GM21526 (cell line): ENCODE measurements at regions not wholly inside any gene's neighbourhood (a gene's known extent, or its start where the extent isn't known, plus 50 kb on each side); places are given as distances from the start of the nearest gene placed in this dataset.
"Not testable (repeated sequence)": the region's sequence is repeated elsewhere in the genome, so short reads cannot be mapped to it uniquely, and the experiment has no call there.

ENCODE experiments used
- ATAC-seq: cut with Tn5 transposase; IDR thresholded peaks from one replicate; pipeline ENCODE4 v1.9.1; 2021; ENCODE audit warnings: moderate library complexity; ENCODE audit not compliant: unreplicated experiment, low FRiP score

GRCh38 chrX:139077281-139078250 lies 366.0 kb upstream of the FGF13 start:
- ATAC-seq: no peak

- ATAC-seq: no peak
Observed at GRCh38 chrX:139063364-139063763, 351.8 kb upstream of the FGF13 start.

DNA sequence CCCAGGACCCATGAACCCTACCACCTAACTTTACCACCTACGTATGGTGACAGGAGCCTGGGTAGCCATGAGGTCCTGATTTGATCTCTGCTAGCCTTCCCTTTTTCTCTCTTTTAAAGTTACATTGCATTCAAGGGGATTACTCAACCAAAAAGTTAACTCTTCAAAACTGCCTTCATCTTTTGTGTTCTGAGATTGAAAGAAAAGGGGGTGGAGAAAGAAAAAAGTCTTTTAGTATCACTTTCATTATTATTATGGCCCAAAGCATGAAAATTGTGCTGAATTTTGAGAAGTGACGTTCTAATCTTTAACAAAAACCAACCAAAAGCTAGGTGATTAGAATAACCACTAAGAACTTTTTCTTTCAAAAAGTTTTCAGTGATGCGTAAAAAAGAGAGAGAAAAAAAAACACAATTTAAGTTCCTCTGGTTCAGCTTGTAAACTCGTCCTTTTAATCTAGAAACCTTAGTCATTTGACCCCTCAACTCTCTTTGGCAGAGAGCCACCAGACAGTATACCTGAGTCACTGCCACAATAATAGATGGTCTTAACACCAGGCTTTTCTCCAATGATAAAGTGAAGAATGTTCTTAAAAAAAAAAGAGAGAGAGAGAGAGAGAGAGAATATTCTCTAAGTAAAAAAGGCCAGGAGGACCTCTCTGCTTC lies 347.4 kb upstream of the FGF13 start:
- no peak for ATAC-seq

- ATAC-seq: no peak
Observed at GRCh38 chrX:139052461-139052860, 340.9 kb upstream of the FGF13 start.

DNA sequence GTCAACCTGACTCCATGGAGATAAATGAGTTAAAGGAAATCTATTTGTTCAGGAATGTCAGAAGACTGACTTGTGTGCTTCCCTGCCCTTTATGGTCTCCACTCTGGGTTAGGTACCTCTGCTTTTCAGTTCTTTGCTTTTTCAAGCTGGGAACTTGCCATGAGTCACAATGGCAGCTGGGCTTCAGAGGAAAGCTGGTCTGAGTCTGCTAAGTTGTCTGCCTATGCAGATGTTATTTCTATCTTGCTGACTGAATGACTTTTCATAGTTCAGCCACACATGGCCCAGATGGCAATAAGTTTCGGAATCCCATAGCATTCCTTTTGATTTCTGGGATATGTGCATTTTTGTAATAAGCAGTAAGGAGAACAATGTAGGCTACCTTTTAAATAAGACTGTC lies 337.9 kb upstream of the FGF13 start:
- ATAC-seq: no peak

GRCh38 chrX:139044680-139045079 lies 333.2 kb upstream of the FGF13 start:
- ATAC-seq: no peak

DNA sequence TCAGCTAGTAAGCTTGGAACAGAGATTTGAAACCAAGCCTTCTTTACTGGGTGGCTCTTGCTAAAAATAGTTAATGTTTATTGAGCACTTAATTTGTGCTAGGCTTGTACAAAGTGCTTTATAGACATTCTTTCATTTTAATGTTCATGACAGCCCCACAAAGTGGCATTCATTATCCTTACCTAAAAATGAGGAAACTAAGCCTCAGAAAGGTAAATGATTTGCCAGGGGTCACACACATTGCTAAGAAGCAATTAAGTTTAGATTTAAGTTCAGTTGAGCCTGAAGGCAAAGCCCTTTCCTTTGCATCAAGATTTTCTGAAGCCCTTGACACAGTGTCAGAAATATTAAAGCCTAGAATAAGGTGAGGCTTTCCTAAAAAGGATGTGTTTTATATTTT lies 327.5 kb upstream of the FGF13 start:
- ATAC-seq: no peak

DNA sequence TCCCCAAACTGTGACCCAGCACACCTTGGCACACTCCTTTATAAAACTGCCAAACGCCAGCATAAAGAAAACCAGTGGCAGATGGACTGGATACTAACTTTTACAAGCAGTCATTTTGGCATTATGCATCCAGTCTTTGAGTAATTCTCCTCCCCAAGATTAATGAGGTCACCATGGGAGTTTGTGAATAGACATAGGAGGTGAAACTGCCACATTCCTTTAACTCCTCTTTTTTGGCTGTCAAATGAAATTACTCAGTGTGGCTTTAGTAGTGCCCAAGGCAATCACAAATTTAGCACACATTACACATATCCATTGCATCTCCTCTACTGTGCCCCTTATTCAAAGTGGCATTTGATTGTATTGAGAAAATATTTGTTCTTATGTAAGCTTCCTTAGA lies 315.3 kb upstream of the FGF13 start:
- ATAC-seq: no peak

- no peak for ATAC-seq
Observed at GRCh38 chrX:139026406-139026805, 314.9 kb upstream of the FGF13 start.

DNA sequence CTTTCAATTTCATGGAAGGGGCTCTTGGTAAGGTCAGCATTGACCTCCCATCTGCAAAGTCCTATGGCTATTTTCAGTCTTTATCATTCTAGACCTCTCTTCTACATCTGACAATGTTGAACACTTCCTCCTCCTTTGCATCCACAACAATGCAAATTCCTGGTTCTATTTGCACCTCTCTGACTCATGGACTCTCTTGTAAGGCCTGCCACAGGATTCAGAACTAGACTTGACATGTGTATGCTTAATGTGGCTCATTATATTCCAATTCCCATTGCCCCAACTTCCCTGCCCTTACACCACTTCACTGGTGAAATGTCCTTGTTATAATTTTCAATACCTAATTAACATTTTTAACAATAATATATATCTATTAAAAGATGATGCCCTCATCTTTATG lies 314.3 kb upstream of the FGF13 start:
- no peak for ATAC-seq

GRCh38 chrX:139023531-139023930 lies 312.0 kb upstream of the FGF13 start:
- ATAC-seq: no peak

DNA sequence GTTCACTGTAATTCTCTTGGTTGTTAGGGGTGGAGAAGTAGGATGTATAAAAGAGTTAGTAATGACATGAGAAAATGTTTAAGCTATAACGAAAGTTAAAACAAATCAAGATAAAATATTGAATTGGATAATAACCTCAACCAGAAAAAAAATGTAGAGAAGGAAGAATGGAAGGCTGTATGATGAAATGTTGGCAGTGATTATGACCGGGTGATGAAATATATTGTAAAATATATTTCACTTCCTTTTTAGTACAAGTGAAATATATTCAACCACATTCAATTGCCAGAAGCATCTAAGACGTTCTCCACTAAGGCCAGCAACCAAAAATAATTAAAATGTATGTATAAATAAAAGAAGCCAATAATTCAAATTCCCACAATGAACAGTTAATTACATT lies 309.3 kb upstream of the FGF13 start:
- ATAC-seq: no peak

DNA sequence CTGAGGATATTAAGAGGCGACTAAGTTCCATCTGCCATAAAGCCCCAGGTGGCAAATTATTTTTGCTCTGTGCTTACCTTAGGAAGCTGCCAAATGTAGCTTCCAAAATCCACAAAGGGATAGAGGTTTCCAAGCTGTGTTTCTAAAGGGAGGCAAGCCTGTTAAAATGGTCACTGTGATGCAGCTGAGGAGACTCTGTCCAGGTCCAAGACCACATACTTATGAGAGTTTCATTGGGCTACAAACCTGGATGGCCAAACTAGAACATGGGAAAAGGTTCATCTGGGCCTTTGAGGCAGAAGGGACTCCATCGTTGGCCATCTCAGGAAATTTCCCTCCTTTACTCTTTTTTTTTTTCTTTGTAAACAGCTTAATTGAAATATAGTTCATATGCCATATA lies 306.9 kb upstream of the FGF13 start:
- ATAC-seq: no peak

DNA sequence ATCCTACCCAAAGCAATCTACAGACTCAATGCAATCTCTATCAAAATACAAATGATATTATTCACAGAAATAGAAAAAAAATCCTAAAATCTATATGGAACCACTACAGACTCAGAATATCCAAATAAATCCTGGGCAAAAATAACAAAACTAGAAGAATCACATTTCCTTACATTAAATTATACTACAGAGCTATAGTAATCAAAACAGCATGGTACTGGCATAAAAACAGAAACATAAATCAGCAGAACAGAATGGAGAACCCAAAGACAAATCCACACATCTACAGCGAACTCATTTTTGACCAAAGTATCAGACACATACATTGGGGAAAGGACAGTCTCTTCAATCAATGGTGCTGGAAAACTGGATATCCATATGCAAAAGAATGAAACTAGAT lies 304.1 kb upstream of the FGF13 start:
- no peak for ATAC-seq

- no peak for ATAC-seq
Observed at GRCh38 chrX:139008185-139008584, 296.7 kb upstream of the FGF13 start.

DNA sequence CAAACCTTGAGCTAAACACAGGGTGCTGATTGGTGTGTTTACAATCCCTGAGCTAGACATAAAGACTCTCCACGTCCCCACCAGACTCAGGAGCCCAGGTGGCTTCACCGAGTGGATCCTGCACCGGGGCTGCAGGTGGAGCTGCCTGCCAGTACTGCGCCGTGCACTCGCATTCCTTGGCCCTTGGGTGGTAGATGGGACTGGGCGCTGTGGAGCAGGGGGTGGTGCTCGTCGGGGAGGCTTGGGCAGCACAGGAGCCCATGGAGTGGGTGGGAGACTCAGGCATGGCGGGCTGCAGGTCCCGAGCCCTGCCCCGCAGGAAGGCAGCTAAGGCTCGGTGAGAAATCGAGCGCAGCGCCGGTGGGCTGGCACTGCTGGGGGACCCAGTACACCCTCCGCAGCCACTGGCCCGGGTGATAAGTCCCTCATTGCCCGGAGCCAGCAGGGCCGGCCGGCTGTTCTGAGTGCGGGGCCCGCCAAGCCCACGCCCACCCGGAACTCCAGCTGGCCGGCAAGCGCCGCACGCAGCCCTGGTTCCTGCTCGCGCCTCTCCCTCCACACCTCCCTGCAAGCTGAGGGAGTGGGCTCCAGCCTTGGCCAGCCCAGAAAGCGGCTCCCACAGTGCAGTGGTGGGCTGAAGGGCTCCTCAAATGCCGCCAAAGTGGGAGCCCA lies 292.5 kb upstream of the FGF13 start:
- ATAC-seq: not testable (repeated sequence)

- no peak for ATAC-seq
Observed at GRCh38 chrX:139002319-139002718, 290.8 kb upstream of the FGF13 start.

- no peak for ATAC-seq
Observed at GRCh38 chrX:138996268-138996667, 284.8 kb upstream of the FGF13 start.

DNA sequence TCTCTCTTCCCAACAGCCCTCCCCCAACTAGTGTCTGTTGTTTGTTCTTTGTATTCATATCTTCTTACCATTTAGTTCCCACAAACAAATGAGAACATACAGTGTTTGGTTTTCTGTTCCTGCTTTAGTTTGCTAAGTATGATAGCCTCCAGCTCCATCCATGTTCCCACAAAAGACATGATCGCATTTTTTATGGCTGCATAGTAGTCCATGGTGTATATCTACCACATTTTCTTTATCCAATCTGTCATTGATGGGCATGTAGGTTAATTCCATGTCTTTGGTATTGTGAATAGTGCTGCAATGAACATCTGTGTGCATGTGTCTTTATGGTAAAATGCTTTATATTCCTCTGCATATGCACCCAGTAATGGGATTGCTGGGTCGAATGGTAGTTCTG lies 283.9 kb upstream of the FGF13 start:
- ATAC-seq: no peak

DNA sequence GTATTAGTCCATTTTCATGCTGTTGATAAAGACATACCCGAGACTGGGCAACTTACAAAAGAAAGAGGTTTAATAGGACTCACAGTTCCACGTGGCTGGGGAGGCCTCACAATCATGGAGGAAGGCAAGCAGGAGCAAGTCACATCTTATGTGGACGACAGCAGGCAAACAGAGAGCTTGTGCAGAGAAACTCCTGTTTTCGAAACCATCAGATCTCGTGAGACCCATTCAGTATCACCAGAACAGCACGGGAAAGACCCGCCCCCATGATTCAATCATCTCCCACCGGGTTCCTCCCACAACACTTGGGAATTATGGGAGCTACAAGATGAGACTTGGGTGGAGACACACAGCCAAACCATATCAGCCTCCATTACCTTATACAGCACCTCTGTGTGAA lies 278.9 kb upstream of the FGF13 start:
- not testable (repeated sequence) for ATAC-seq

GRCh38 chrX:138986866-138987265 lies 275.3 kb upstream of the FGF13 start:
- no peak for ATAC-seq
